Fibroblast of peridontal ligament (primary cell): ENCODE measurements at regions not wholly inside any gene's neighbourhood (a gene's known extent, or its start where the extent isn't known, plus 50 kb on each side); places are given as distances from the start of the nearest gene placed in this dataset.

Source experiments
- DNase-seq: peaks from one replicate; pipeline ENCODE4 v3.0.0-alpha.2; 2010; ENCODE audit errors: extremely low read depth

GRCh38 chr13:82698941-82699340 lies 1183.3 kb downstream of the SLITRK1 start:
- no peak for DNase-seq

GRCh38 chr13:82698383-82698782 lies 1183.9 kb downstream of the SLITRK1 start:
- no peak for DNase-seq

GRCh38 chr13:82693607-82694006 lies 1188.7 kb downstream of the SLITRK1 start:
- no peak for DNase-seq

GRCh38 chr13:82688400-82688994 lies 1193.8 kb downstream of the SLITRK1 start:
- DNase-seq = peak; percentile 55

DNA sequence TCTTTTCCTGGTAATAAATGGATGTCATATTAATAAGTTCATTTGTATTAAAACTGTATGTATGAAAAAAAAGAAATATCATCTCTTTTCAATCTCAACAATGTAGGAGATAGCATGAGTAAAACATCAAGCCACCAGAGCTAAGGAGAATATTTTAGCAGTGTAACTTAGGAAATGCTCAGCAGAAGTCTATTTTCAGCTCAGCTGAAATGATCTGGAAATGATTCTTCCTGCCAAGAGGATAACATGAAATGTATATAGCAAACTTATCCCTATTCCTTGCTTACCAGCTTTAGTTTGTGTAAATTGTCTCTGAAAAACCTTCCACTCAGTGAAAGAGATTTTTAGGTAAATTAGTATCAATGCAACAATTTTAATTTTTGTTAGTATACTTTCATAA lies 1194.4 kb downstream of the SLITRK1 start:
- peak; percentile 28 for DNase-seq

DNA sequence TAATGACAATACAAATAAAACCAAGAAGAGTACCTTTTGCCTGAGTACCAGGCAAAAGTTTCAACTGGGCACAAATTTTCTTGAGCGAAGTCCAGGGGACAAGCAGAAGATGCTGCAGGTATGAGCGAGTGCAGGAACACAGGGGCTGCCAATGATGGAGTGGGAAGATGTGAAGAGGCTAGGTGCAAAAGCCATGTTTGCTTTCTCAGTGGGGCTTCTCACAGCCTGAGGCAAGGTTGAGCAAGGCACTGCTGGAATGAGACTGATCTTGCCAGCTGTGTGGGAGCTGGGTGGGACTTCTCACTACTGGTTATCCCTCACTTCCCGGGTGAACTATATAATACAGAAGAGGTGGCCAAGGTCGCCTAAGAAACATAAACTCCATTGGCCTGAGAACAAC lies 1200.7 kb downstream of the SLITRK1 start:
- no peak for DNase-seq

- no peak for DNase-seq
Observed at GRCh38 chr13:82678052-82678451, 1204.2 kb downstream of the SLITRK1 start.

DNA sequence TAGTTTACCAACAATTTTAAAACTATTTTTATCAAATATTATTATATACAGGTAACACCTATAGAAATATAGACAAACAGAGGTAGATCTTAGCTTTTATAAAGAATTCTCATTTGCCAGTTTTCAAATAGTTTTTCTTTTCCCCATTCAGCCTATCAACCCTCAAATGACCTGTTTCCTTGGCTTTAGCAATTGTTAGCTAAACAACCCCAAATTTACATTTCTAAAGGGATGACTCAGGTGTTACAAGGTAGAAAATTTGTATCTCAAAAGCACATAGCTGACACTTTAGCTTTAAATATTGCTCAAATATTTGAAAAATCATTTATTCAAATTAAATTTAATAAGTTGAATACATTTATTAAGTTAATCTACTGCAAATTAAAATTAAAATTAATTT lies 1207.2 kb downstream of the SLITRK1 start:
- no peak for DNase-seq

DNA sequence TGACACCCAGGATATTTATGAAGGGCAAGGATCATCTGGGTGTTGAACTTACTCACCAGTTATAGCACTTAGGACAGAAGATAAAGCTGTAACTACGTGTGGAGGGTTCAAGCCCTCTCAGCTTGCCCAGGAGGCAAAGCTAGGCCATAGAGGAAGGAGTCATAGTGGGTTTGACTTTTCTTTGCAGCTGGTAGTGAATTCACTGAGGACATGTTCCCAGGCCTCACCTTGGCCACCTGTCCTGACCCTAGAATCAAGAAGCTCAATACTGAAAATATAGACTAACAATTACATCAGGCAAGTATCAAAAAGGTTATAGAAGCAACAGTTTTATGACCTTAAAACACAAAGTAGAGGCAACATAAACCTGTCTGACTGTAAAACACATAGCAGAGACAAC lies 1207.7 kb downstream of the SLITRK1 start:
- DNase-seq = no peak

DNA sequence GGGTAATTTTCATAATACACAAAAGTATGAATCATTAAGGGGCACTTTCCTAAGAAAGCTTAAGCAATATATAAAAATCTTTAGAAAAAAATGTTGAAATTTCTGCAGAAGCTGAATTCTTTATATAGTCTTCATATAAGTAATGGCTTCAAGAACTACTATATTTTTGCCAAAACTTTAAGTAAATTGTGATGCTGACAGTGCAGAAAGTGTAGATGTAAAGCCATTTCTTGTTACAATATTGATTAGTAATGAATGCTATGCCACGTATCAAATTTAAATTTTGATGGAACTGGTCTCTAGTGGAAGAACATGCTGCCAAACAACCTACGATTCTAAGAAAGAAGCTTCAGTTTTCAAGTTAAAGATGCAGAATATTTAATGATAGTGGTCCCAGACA lies 1210.0 kb downstream of the SLITRK1 start:
- no peak for DNase-seq

- DNase-seq = no peak
Observed at GRCh38 chr13:82664183-82664582, 1218.1 kb downstream of the SLITRK1 start.

DNA sequence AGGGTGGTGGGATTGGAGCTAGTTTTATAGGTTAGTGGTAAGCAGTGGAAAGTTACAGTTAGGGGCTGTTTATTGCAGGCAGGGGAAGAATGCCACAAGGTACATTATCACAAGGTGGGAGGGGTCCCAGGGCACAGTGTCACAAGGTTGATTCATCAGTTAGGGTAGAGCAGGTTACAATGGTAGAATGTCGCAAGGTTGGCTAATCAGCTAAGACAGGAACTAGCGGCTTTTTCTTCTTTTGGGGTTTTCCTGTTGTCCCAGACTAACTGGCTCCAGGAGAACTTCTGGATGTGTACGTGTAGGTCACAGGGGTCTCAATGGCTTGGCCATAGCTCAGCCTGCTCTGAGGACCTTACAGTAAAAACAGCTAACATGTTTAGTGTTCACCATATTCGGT lies 1221.1 kb downstream of the SLITRK1 start:
- no peak for DNase-seq

DNA sequence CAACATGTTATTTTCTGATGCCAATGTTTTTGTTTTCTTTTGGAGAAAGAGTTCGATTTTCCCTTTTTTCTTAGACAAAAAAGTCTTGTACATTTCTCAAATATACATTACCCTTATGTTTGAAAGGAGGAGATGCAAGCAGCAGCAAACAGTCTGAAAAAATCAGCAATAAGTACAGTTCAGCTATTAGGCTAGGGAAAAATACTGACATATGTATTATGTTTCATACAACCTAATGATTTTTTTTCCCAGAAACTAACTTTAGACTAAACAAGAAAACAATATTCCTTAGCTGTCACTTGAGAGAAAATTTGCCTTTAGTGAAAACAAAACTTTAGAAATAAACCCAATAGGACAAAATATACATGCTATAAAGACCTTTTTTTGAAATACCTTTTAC lies 1223.5 kb downstream of the SLITRK1 start:
- DNase-seq = no peak

- no peak for DNase-seq
Observed at GRCh38 chr13:82657471-82657870, 1224.8 kb downstream of the SLITRK1 start.

DNA sequence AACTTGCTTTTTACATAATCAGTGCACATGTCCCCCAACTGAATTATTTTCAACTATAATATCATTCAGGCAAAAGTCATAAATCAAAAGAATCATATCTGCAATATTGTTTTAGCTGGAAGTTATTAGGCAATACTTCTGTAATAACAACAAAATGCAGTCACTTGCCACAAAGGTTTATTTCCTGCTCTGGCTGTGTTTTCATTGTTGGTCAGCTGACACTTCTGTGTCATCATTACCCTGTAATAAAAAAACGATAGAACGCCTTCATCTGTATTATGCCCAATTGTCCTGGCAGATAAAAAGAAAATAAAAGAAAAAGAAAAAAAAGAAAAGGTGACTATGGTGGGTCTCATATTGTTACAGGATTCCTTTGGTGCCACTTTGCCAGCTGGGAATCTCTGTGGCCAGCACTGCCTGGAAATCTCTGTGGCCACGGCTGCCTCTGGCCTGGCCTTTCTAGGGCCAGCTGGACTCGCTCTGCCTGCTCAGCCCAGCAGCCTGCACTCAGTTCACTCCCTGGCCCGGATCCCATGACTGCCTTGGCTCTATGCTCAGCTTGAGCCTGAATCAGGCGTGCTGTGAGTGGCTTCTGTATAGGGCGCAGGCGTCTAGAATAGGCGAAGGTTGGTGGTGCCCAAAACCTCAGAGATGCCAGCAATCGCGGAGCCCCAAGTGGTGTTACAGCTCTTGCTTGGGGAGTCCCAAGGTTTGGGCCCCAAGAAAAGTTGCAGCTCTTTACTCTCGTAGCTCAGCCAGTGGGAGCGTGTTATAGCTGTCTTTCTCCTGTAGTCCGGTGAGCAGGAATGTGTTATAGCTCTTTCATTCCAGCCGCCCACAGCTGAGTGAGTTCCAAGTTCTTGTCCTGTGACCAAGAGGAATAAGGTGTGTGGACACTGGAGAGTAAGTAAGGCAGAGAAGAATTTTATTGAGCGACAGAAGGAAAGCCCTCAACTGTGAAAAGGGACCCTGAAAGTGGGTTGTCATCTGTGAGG lies 1227.1 kb downstream of the SLITRK1 start:
- DNase-seq = peak; percentile 15

GRCh38 chr13:82654143-82654542 lies 1228.1 kb downstream of the SLITRK1 start:
- no peak for DNase-seq

DNA sequence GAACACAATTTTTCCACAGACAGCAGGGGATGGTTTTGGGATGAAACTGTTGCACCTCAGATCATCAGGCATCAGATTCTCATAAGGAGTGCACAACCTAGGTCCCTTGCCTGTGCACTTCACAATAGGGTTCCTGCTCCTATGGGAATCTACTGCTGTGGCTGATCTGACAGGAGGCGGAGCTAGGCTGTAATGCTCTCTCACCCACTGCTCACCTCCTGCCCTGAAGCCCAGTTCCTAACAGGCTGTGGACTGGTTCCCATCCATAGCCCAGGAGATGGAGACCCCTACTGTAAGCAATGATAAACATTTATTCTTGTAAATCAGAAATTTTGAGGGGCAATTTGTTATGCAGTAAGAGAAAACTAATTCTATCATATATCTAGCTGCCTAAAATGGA lies 1234.7 kb downstream of the SLITRK1 start:
- DNase-seq = no peak

GRCh38 chr13:82636119-82636518 lies 1246.2 kb downstream of the SLITRK1 start:
- peak; percentile 21 for DNase-seq

GRCh38 chr13:82634946-82635345 lies 1247.3 kb downstream of the SLITRK1 start:
- peak; percentile 17 for DNase-seq

GRCh38 chr13:82627183-82627582 lies 1255.1 kb downstream of the SLITRK1 start:
- peak; percentile 74 for DNase-seq

DNA sequence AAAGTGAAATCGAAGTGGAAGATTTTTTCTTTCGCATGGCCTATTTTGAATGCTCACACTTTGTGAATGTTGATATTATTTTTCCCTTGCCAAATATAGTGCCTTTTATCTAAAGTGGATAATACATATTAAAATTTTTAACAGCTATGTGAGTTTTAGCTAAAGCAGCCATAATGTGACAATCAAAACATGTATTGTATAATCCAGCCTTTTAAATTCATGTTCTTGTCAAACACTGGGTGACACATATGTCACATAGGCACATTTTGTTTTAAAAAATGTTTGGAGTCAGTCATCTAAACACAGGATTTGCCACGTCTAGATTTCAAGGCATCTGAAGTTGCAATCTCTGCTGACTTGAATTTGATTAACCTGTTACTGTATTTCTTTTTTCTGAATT lies 1256.6 kb downstream of the SLITRK1 start:
- DNase-seq = no peak

DNA sequence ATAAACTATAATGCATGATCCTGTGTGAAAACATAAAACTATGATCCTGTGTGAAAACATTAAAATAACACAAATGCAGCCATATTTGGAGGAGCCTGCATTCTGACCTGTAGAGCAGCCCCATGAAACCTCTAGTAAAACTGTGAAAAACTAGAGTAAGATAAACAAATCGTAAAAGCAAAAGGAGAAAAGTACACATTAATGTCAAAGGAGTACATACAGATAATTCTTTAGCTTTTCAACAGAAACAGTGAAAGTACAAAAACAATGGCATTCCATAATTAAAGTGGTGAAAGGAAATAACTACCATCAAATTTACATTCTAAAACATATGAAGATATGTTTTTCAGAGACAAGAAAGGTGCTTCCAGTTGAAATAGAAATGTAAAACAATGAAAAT lies 1267.2 kb downstream of the SLITRK1 start:
- DNase-seq = no peak

DNA sequence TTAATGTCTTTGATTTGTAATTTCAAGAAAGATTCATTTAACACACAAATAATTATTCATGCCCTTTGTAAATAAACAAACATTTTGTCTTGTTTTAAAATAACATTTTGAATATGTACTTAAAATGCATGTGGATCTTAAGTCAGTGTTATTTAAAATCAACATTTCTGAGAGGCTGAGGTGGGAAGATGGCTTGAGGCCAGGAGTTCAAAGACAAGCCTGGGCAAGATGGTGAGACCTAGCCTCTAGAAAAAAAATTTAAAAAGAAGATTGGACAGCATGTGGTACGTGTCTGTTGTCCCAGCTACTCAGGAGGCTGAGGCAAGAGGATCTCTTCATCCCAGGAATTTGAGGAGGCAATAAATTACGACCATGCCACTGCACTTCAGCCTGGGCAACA lies 1268.2 kb downstream of the SLITRK1 start:
- no peak for DNase-seq
